Activated naive CD4-positive, alpha-beta T cell treated with anti-CD3 and anti-CD28 coated beads, Interleukin-2, amount 10 ng/mL, durations not matched to agents 7 days and 5 days (primary cell): ENCODE measurements at regions not wholly inside any gene's neighbourhood (a gene's known extent, or its start where the extent isn't known, plus 50 kb on each side); places are given as distances from the start of the nearest gene placed in this dataset.
"Not testable (repeated sequence)": the region's sequence is repeated elsewhere in the genome, so short reads cannot be mapped to it uniquely, and the experiment has no call there.

Source experiments
- CTCF ChIA-PET: fragments of 350-600 bp; sonication (Branson Sonifier 250); formaldehyde crosslinking; loops from one replicate; lab custom pipeline; 2021; ENCODE audit warnings: antibody characterized with exemption; lab: Charles Lee
- DNase-seq: peaks from one replicate; pipeline ENCODE4 v3.0.0-alpha.2; 2020
- H3K27ac Mint-ChIP-seq: one replicate; pipeline ENCODE4 v1.8.0; 2021; ENCODE audit warnings: mild to moderate bottlenecking, moderate library complexity, mixed read lengths
- H3K27me3 Mint-ChIP-seq: one replicate; pipeline ENCODE4 v1.8.0; 2021; ENCODE audit warnings: mild to moderate bottlenecking, mixed read lengths
- H3K36me3 Mint-ChIP-seq: one replicate; pipeline ENCODE4 v1.8.0; 2021; ENCODE audit warnings: mixed read lengths
- H3K4me1 Mint-ChIP-seq: one replicate; pipeline ENCODE4 v1.8.0; 2021; ENCODE audit warnings: mixed read lengths
- H3K4me3 Mint-ChIP-seq: one replicate; pipeline ENCODE4 v1.8.0; 2021; ENCODE audit warnings: mild to moderate bottlenecking, moderate library complexity, mixed read lengths
- H3K9me3 Mint-ChIP-seq: one replicate; pipeline ENCODE4 v1.8.0; 2021; ENCODE audit warnings: mixed read lengths

DNA sequence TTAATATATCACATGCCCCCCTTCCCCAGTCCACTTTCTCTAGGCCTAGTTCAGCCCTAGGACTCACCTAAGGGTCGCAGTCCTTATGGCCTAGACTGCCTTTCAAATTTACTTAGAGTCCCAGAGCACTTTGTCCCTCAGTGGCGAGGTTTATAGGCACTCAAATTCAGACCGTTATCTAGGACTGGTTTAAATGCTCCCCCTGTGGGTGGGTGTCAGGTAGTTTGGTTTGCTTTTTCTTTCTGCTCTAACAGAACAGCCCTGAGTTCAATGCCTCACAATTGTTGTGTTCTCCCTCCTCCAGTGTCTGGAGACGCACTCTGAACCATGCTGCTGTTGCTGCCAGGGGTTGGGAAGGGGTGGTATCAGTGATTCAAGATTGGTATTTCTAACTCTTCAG, 317.1 kb downstream of the MAT2B start:
- H3K27me3 Mint-ChIP-seq, result no peaks in the 10 kb centered on the region
- DNase-seq, result no peak
- H3K4me3 Mint-ChIP-seq, result no peak overlapping the region
- H3K27ac Mint-ChIP-seq, result no peak overlapping the region
- H3K4me1 Mint-ChIP-seq, result no peaks in the 10 kb centered on the region
- H3K9me3 Mint-ChIP-seq, result peaks cover 5% of the 10 kb centered on the region
- CTCF ChIA-PET, result no interaction called here
- H3K36me3 Mint-ChIP-seq, result no peaks in the 10 kb centered on the region

DNA sequence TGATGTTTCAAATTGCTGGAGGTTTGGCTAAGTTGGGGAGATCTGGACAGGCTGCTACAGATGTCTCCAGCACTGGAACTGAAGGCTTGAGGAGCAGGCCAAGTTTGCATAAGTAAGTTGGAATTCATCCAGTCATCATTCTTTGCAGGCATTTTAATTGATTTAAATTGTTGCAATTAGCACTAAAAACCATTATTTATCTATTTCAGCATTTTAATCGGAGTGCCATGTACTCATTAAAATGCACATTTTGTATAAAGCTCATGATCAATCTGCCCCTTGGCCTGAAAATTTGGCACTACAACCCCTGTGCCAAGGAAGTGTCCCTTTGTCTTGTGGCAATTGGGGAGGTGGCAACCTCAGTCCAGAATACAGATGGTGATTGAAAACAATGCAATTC, 320.2 kb downstream of the MAT2B start:
- Mint-ChIP-seq H3K4me1 (no peaks in the 10 kb centered on the region), H3K27me3 (no peaks in the 10 kb centered on the region), H3K27ac (no peak overlapping the region), H3K4me3 (no peak overlapping the region), H3K9me3 (peaks cover 4% of the 10 kb centered on the region), H3K36me3 (no peaks in the 10 kb centered on the region)
- DNase-seq, result no peak
- CTCF ChIA-PET, result no interaction called here

DNA sequence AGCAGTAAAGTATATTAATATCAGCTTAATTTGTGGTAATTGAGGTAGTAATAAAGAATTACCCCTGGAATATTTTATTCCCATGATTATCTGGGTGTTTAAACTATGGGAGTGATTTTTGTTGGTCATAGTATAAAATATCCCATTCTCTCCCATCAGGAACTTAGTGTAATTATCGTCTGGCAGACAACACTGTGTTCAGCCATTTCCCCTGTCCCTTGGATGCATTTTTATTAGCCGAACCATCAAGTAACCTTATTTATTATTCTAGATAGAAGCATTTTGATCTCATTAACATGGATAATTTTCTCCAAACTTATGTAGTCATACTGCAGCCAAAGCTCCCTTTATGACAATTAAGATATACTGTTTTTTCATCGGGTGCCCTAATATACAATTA, 320.8 kb downstream of the MAT2B start:
- no peak for DNase-seq
- H3K27me3 Mint-ChIP-seq, result no peaks in the 10 kb centered on the region
- no peaks in the 10 kb centered on the region for H3K9me3 Mint-ChIP-seq

GRCh38 chr5:163832155-163832554, 326.7 kb downstream of the MAT2B start:
- H3K4me1 Mint-ChIP-seq, result no peaks in the 10 kb centered on the region
- H3K27me3 Mint-ChIP-seq, result no peaks in the 10 kb centered on the region
- H3K36me3 Mint-ChIP-seq, result no peaks in the 10 kb centered on the region
- no peak overlapping the region for H3K4me3 Mint-ChIP-seq
- H3K27ac Mint-ChIP-seq, result no peak overlapping the region
- CTCF ChIA-PET, result no interaction called here
- no peak for DNase-seq
- no peaks in the 10 kb centered on the region for H3K9me3 Mint-ChIP-seq

More for the DNA sequence above, 320.8 kb downstream of the MAT2B start:
- Mint-ChIP-seq H3K4me1 (no peaks in the 10 kb centered on the region), H3K36me3 (no peaks in the 10 kb centered on the region), H3K4me3 (no peak overlapping the region), H3K27ac (no peak overlapping the region)
- CTCF ChIA-PET, result no interaction called here

GRCh38 chr5:163838738-163839137, 333.3 kb downstream of the MAT2B start:
- H3K9me3 Mint-ChIP-seq, result no peaks in the 10 kb centered on the region
- H3K4me3 Mint-ChIP-seq, result no peak overlapping the region
- H3K27me3 Mint-ChIP-seq, result no peaks in the 10 kb centered on the region
- no peaks in the 10 kb centered on the region for H3K36me3 Mint-ChIP-seq
- CTCF ChIA-PET, result no interaction called here
- no peak overlapping the region for H3K27ac Mint-ChIP-seq
- DNase-seq, result no peak
- H3K4me1 Mint-ChIP-seq, result no peaks in the 10 kb centered on the region

DNA sequence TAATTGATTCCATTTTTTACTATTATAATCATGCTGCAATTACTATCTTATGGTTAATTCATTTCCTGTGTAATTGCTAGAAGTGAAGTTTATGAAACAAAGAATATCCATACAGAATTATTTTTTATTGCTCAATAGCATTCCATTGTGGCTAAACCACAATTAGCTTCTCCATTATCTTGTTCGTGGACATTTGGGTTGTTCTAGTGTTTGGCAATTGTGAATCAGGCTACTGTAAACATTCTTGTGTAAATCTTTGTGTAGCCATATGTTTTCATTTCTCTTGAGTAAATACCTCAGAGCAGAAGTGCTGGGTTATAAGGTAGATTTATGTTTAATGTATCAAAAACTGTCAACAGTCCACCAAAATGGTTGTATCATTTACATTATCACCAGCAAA, 341.1 kb downstream of the MAT2B start:
- no peak for DNase-seq
- CTCF ChIA-PET, result no interaction called here

GRCh38 chr5:163855754-163856153, 350.3 kb downstream of the MAT2B start:
- Mint-ChIP-seq H3K4me3 (no peak overlapping the region), H3K9me3 (peaks cover 19% of the 10 kb centered on the region), H3K27me3 (no peaks in the 10 kb centered on the region), H3K27ac (no peak overlapping the region), H3K4me1 (no peaks in the 10 kb centered on the region), H3K36me3 (no peaks in the 10 kb centered on the region)
- no peak for DNase-seq
- CTCF ChIA-PET, result no interaction called here

More for the DNA sequence above, 341.1 kb downstream of the MAT2B start:
- no peaks in the 10 kb centered on the region for H3K36me3 Mint-ChIP-seq
- H3K27me3 Mint-ChIP-seq, result no peaks in the 10 kb centered on the region
- H3K27ac Mint-ChIP-seq, result no peak overlapping the region
- H3K9me3 Mint-ChIP-seq, result peaks cover 5% of the 10 kb centered on the region
- H3K4me3 Mint-ChIP-seq, result no peak overlapping the region
- no peaks in the 10 kb centered on the region for H3K4me1 Mint-ChIP-seq

GRCh38 chr5:163861670-163862069, 356.3 kb downstream of the MAT2B start:
- no peaks in the 10 kb centered on the region for H3K27me3 Mint-ChIP-seq
- no peak overlapping the region for H3K27ac Mint-ChIP-seq
- H3K4me3 Mint-ChIP-seq, result no peak overlapping the region
- CTCF ChIA-PET, result no interaction called here
- no peaks in the 10 kb centered on the region for H3K4me1 Mint-ChIP-seq
- H3K9me3 Mint-ChIP-seq, result peaks cover 2% of the 10 kb centered on the region
- no peaks in the 10 kb centered on the region for H3K36me3 Mint-ChIP-seq
- DNase-seq, result no peak

DNA sequence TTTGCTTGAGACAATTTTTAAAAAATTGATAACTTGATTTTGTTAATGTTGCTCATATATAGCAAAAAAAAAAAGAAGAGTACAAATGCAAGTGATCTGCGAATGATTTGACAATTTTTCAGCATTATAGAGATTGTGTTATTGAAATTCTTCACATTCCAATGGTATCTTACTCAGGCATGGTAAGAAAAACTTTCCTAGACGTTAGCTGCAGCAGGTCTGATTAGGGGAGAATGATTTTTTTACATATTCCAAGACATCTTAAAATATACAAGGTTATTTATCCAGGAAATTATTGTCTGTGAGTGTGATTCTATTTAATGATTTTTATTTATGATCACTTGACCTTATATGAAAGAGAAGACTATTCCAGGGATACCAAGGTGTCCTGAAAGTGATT, 361.9 kb downstream of the MAT2B start:
- no peaks in the 10 kb centered on the region for H3K27me3 Mint-ChIP-seq
- H3K4me1 Mint-ChIP-seq, result no peaks in the 10 kb centered on the region
- DNase-seq, result no peak
- CTCF ChIA-PET, result interaction anchor here (0.6 kb wide), 1 partner anchor 275 kb away, joined by 4 read pairs; no protein-coding TSS in a partner anchor
- no peak overlapping the region for H3K27ac Mint-ChIP-seq
- no peak overlapping the region for H3K4me3 Mint-ChIP-seq
- H3K36me3 Mint-ChIP-seq, result no peaks in the 10 kb centered on the region
- peaks cover 3% of the 10 kb centered on the region for H3K9me3 Mint-ChIP-seq

DNA sequence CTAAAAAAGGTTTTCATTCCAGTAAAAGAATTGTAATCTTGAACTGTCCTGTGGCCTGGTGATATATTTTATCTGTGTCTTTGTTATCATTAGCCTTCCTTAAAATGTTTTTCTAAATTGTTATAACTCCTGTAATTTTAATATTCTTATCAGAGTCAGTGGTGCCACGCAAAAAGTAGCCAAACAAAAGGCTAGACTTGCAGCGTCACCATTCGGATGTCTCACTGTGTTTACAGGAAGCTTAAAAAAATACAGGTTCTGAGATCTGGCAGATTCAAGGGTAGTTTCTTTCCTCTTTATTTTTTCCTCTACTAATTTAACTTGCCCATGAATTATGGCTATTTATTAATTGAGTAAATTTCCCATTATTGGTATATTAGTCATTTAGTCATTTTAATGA, 362.3 kb downstream of the MAT2B start:
- Mint-ChIP-seq H3K4me1 (no peaks in the 10 kb centered on the region), H3K27ac (no peak overlapping the region), H3K36me3 (no peaks in the 10 kb centered on the region), H3K27me3 (no peaks in the 10 kb centered on the region), H3K4me3 (no peak overlapping the region), H3K9me3 (peaks cover 3% of the 10 kb centered on the region)
- DNase-seq, result no peak
- CTCF ChIA-PET, result interaction anchor here (0.6 kb wide), 1 partner anchor 275 kb away, joined by 4 read pairs; no protein-coding TSS in a partner anchor

DNA sequence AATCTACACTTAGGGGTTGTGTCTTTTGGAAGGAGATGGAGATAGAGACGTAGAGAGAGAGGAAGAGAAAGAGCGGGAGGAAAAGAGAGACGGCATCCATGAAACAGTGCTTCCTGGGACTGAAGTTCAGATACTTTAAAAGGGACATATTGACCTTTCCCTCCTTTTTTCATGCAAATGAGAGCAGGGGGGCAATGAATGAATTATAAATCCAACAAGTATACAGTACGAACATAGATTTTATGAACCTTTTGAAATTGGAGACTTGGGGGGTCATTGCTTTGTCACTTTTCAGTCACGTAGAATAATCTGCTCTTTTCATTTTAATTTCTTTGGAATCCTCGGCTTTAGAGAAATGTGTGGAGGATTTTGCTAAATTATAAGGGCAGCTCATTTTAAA, 364.2 kb downstream of the MAT2B start:
- no peaks in the 10 kb centered on the region for H3K36me3 Mint-ChIP-seq
- no peaks in the 10 kb centered on the region for H3K4me1 Mint-ChIP-seq
- H3K27ac Mint-ChIP-seq, result no peak overlapping the region
- peaks cover 5% of the 10 kb centered on the region for H3K9me3 Mint-ChIP-seq
- no peak overlapping the region for H3K4me3 Mint-ChIP-seq
- CTCF ChIA-PET, result no interaction called here
- DNase-seq, result no peak
- no peaks in the 10 kb centered on the region for H3K27me3 Mint-ChIP-seq

DNA sequence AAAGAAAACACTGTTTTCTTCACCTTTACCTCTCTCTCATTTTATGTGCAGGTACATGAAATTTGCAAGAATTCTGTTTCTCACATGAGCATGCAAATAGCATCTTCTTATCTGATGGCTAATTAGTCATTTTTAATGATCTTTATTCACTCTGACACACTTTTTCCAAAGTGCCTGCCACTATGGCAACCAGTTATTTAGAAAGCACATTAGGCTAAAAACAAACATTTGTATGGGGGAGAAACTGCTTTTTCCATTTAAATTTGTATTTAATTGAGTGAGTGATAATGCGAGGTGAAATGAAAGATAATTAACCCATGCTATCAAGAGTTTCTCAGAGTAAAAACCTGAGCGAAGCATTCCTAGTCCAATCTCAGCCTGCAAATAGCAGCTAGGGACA, 365.0 kb downstream of the MAT2B start:
- Mint-ChIP-seq H3K27me3 (no peaks in the 10 kb centered on the region), H3K4me3 (no peak overlapping the region), H3K9me3 (peaks cover 5% of the 10 kb centered on the region), H3K4me1 (no peaks in the 10 kb centered on the region), H3K27ac (no peak overlapping the region), H3K36me3 (no peaks in the 10 kb centered on the region)
- CTCF ChIA-PET, result no interaction called here
- no peak for DNase-seq

DNA sequence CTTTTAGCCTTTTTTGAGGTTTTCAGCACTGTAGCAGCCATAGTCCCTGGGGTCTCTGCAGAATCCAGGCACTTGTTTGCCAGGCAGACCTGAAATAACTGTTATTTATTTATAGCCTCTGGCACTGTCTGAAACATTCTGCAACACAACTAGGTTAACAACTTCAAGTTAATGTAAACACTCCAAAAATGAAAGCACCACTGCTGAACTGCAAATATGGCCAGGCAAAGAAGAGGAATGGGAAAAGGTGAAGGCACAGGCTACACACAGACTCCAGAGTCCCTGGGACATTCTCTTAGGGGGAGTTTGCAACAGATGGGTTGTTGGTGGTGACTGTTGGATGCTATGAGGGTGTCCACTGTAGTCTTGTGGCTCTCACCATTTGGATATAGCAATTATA, 369.0 kb downstream of the MAT2B start:
- Mint-ChIP-seq H3K27ac (no peak overlapping the region), H3K36me3 (no peaks in the 10 kb centered on the region), H3K4me1 (no peaks in the 10 kb centered on the region), H3K4me3 (no peak overlapping the region), H3K9me3 (peaks cover 2% of the 10 kb centered on the region), H3K27me3 (no peaks in the 10 kb centered on the region)
- DNase-seq, result no peak
- CTCF ChIA-PET, result no interaction called here

GRCh38 chr5:163874912-163875311, 369.5 kb downstream of the MAT2B start:
- H3K4me1 Mint-ChIP-seq, H3K27ac Mint-ChIP-seq, H3K27me3 Mint-ChIP-seq, H3K36me3 Mint-ChIP-seq, H3K4me3 Mint-ChIP-seq, CTCF ChIA-PET, H3K9me3 Mint-ChIP-seq, DNase-seq: not testable (repeated sequence)

GRCh38 chr5:163877865-163878264, 372.4 kb downstream of the MAT2B start:
- Mint-ChIP-seq H3K9me3 (peaks cover 2% of the 10 kb centered on the region), H3K27ac (no peak overlapping the region), H3K4me1 (no peaks in the 10 kb centered on the region), H3K4me3 (no peak overlapping the region), H3K27me3 (no peaks in the 10 kb centered on the region), H3K36me3 (no peaks in the 10 kb centered on the region)
- no peak for DNase-seq
- CTCF ChIA-PET, result no interaction called here

- Mint-ChIP-seq H3K4me1 (no peaks in the 10 kb centered on the region), H3K27me3 (no peaks in the 10 kb centered on the region), H3K4me3 (no peak overlapping the region), H3K36me3 (no peaks in the 10 kb centered on the region), H3K27ac (no peak overlapping the region), H3K9me3 (peaks cover 2% of the 10 kb centered on the region)
- no peak for DNase-seq
- CTCF ChIA-PET, result no interaction called here
Measured at GRCh38 chr5:163878490-163878889, 373.1 kb downstream of the MAT2B start.
